HG02943 (cell line): ENCODE measurements at regions not wholly inside any gene's neighbourhood (a gene's known extent, or its start where the extent isn't known, plus 50 kb on each side); places are given as distances from the start of the nearest gene placed in this dataset.
"Not testable (repeated sequence)": the region's sequence is repeated elsewhere in the genome, so short reads cannot be mapped to it uniquely, and the experiment has no call there.

Source experiments
- ATAC-seq: cut with Tn5 transposase; IDR thresholded peaks from one replicate; pipeline ENCODE4 v1.9.1; 2021; ENCODE audit warnings: mild to moderate bottlenecking, low read depth, moderate library complexity; ENCODE audit not compliant: unreplicated experiment

DNA sequence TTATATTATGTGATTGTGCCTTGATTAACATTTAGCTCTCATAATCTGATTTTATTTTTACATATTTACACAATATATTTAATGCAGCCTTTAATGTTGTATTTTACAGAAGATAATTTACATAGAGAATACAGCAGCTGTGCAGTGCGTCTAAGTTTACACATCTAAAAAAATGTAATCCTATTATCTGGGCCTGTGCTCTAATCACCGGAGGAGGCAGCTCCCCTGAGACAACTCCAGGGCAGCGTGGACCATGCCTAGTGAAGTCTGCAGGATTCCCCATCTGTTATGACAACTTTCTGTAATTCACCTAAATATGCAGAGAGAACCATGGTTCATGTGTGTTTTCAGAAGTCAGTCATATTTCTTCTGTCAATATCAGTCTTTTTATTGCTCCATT lies 1149.3 kb downstream of the TMEM121 start:
- ATAC-seq: not testable (repeated sequence)

DNA sequence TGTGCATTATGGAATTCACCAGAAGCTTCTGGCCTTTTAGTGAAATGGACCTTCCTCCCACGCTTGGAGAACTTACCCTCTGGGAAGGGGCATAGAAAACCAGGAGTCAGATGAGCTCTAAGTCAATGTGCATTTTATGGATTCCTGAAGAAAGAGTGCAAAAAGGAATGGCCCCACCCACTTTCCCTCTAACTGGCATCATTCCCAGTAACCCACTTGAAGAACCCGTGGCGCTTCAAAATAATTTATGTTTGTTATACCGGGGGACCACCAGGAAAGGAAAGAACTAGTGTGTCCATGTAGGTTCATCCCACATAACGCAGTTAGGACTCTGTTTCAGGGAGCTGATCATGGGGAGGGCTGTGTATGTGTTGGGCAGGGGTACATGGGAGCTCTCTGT lies 1153.4 kb downstream of the TMEM121 start:
- ATAC-seq: no peak

DNA sequence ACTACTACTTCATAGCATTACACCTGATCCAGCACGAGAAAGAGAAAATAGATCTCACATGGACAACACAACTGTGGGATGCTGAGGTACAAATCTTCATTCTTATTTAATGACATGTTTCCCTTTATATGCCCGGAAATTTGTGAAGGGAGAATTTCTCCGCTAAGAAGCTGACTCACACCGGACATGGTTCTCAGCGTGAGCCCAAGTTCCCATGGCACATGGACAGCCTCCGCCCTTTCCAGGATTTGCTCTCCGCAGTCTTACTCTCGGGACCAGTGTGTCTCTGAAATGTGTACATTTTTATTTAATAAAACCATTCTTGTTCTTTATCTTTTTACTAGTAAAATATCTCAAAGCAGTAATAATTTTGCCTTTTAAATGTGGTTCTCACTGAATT lies 1154.8 kb downstream of the TMEM121 start:
- no peak for ATAC-seq

DNA sequence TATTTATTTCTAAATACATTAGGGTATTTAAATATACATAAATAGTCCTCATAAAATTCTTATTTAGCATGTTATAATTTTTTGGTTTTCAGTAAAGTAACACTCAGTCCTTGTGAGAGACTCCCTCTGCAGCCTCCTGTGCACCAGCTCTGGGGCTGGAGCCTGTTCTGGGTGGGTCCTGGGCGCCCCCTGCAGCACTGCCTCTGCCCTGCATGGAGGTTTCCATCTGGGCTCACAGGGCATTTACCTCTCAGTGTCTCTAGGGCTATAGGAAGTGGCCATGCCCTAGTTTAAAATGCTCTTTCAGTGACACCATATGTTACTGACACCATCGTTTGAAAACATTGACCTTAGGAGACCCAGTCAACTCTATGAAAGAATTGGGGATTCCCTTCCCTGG lies 1155.2 kb downstream of the TMEM121 start:
- no peak for ATAC-seq

DNA sequence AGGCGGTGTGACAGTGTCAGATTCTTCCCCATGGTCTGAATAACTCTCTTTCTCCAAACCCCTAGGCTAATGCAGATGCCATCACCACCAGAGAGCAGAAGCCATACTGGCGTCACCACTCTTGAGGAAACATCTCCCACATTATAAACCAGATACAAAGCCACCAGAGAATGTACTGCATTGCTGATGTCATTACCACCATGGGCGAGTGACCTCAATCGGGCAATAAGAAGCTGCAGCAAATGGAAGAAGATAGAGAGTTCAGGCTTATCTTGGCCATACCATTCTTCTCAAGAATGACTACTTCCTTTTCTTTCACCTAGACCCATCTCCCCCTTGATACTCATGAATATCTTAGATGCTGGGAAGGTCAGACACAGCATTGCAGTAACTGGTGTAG lies 1157.2 kb downstream of the TMEM121 start:
- no peak for ATAC-seq

DNA sequence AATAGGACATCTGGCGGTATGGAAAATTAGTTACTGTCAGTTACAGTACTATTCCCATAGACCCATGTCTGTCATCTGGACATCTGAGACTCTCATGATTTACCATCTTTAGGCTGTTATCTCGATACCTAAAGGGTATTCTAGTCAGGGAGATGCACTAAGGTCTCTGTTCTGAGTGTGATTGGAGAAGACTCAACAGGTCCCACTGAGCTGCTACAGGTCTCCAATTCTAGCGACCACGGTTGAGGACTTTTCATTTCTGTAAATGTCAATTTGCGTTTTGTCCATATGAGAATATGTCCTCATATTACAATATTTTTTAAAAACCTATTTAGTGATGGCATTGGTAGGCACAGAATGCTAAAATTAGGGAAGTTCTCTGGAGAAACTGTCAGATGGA lies 1160.2 kb downstream of the TMEM121 start:
- ATAC-seq: no peak

DNA sequence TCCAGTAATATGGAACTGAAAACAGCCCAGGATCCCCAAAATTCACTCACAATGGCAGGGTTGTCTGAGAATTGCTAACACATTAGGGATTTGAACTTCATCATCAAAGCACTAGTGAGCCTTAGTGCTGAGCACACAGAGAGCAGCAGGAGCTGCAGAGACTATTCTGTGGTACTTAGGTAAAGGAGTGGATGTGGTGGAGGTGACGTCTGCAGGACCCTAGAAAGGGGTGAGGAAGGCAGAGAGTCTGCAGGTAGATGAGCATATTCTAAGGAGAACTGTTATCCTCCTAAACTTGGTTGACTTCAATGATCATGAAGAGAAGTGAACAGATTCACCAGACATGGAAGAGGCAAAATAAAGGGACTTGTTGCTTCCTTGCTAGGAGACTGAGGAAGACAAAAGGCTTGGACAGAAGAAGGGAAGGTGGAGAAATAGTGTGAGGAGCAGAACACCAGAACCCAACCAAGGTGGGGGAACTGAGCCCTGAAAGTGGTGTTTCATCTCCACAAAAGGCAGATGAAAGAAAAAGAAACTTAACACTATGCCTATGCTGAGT lies 1164.0 kb downstream of the TMEM121 start:
- no peak for ATAC-seq

DNA sequence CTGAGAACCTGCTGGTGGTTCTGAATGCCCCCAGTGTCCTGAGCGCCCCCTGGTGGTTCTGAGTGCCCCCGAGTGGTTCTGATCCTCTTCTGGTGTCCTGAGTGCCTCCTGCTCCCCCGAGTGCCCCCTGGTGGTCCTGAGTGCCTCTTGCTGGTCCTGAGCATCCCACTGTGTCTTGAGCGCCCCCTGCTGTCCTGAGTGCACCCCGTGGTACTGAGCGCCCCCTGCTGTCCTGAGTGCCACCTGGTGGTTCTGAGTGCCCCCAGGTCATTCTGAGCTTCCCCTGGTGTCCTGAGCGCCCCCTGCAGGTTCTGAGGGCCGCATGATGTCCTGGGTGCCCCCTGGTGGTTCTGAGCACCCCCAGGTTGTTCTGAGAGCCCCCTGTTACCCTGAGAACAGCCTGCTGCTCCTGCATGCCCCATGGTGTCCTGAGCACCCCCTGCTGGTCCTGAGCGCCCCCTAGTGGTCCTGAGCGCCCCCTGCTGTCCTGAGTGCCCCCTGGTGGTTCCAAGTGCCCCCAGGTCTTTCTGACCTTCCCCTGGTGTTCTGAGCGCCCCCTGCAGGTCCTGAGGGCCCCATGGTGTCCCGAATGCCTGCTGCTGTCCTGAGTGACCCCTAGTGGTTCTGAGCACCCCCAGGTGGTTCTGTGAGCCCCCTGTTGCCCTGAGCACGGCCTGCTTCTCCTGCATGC lies 1165.4 kb downstream of the TMEM121 start:
- ATAC-seq: peak; percentile 67

DNA sequence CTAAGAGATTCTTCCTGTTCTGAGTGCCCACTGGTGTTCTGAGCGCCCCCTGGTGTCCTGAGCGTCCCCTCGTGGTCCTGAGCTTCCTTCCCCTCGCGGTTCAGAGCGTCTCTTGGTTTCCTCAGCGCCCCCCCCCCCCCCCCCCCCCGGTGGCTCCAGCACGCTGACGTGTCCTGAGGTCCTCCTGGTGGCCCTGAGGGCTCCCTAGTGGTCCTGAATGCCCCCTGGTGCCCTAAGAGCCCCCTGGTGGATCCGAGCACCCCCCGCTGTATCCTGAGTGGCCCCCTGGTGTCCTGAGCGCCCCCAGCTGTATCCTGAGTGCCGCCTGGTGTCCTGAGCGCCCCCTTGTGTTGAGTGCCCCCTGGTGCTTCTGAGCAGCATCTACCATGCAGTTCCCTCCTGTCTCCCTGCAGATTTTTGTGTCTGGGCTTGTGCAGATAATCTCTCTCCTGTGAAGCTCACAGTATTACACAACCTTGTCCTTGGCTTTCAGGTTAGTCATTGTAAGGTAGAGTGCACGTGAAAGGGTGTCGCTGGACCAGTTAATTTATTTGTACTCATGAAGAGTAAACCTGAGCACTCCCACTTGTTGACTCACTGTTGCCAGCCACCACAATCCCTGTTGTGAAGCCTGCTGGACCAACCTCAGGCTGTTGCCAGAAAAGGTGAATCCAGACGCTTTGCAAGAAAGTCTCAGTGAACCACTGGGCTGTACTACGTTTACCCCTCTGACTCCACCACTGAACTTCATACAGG lies 1168.4 kb downstream of the TMEM121 start:
- ATAC-seq: no peak

DNA sequence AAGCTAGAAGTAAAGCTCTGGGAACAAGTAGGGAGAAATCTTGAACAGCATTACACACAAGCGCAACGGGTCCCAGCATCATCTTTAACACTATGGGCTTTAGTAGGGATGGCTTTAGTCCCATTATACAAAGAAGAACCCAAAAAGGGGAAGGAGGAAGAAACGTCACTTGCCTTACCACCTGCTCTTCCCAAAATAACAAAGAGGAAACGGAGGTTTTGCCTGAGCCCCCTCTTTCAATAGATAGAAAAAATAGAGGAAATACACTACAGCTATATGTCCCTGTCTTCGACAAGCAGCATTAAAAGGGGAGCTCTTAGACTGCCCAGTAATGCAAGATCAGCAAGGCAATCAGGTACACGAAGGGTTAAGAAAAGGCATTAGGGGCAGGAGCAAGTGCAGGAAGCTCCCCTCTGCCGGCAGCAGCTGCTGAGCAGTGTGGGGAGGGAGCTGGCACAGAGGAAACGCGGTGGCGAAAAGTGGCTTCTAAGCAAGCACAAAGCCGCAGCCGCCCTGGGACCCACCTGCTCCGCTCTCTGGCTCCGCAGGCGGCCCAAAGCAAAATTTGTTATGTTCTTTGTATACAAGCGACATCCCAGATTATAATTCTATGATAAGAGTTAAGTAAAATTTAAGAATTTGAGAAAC lies 1172.4 kb downstream of the TMEM121 start:
- not testable (repeated sequence) for ATAC-seq

DNA sequence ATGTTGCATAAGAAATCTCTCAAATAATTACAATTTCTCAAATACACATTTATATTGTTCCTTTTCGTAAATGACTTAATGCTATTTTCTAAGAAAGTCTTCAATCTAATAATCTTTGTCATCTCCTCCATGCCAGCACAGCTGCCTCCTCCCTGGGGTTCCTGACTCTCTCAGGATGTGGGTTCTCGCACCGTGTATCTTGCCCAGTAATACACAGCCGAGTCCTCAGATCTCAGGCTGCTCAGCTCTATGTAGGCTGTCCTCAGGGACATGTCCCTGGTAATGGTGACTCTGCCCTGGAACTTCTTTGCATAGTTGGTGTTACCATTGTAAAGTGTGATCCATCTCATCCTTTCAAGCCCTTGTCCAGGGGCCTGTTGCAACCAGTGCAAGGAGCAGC lies 1177.3 kb downstream of the TMEM121 start:
- not testable (repeated sequence) for ATAC-seq

DNA sequence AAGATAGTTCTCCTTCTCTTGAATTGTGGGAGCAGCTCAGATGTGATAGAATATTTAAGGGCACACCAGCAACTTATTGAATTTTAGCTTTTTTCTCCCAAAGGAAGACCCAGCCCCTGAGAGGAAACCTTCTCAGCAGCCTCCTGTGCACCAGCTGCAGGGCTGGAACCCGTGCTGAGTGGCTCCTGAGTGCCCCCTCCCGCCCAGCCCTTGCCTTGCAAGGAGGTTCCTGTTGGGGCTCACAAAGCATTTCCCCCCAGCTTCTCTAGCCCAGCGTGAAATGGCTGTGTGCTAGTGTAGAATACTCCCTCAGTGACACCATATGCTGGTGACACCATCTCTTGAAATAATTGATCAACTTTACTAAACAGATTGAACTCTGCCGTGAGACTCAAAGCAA lies 1180.1 kb downstream of the TMEM121 start:
- not testable (repeated sequence) for ATAC-seq

DNA sequence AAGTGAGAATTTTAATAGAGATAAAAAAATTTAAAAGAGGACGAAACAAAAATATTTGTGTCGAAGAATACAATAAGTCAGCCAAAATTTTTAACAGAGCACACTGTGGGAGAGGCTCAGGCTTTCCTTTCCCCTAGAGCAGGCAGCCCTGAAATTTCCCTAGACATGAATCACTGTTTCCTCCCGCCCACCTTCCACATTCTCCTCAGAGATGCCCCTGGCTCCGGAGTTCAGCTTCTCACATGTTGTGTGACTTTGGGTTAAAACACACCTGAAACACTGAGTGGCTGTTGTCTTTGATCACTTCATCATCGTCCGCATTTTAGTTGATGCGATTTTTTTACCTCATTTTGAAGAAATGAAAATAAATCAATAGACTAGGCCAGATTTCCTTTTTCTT lies 1183.8 kb downstream of the TMEM121 start:
- not testable (repeated sequence) for ATAC-seq

DNA sequence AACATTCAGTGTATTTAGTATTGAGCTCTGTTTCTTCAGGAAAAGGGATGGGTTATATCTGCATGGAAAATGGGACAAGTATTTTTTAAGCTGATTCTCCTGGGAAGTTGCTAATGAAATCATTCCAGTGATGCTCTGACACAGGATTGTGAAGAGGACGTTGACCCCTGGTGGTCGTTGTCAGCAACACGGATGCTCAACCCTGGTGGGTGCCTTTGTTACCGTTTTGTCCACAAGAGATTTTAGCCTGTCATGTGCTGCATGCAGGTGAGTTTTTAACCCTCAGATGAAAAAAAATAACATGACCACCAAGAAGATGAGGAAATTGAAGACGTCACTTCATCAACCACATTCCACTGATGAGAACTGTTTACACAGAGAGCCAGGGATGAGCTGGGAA lies 1186.1 kb downstream of the TMEM121 start:
- ATAC-seq: not testable (repeated sequence)

DNA sequence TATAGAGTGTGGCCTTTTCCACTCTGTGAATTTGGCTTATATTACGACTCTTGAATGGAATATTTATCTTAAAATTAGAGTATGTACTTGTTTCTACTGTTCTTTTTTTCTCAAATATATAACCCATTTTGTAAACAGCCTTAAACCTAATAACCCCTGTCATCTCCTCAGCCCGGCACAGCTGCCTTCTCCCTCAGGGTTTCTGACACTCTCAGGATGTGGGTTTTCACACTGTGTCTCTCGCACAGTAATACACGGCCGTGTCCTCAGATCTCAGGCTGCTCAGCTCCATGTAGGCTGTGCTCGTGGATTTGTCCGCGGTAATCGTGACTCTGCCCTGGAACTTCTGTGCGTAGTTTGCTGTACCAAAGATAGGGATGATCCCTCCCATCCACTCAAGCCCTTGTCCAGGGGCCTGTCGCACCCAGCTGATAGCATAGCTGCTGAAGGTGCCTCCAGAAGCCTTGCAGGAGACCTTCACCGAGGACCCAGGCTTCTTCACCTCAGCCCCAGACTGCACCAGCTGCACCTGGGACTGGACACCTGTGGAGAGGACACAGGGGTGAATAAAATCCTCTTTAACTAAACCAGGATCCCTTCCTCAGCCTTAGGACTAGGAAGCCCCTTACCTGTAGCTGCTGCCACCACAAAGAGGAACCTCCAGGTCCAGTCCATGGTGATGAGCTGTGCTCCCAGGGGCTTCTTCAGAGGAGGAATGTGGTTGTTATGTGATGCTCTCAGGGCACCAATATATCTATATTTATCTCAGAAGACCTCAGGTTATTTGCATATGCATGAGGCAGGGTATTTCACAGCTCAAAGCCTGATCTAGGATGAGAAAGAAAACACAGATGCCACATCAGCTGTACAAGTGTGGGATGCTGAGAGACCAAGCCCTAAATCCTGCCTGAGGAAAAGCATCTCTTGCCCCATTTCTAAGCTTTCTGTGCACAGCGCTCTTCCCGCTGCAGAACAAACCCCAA lies 1188.4 kb downstream of the TMEM121 start:
- ATAC-seq: not testable (repeated sequence)

DNA sequence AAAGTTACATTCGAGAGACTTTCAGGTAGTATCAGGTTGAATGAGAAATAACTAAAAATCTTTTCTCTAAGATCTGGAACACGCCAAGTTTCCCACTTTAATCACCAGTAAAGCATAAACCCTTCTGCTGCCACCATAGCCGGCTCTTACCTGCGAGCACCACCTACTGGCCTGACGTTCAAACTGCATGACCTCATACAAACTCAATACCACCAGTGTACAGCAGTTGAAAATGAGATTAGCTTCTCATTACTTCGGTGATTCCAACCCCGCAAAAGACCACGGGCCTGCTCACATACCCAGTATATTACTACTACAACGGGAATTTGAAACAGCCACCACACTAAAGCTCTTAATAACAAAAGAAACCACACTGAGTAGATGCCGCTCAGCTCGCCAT lies 1191.2 kb downstream of the TMEM121 start:
- ATAC-seq: not testable (repeated sequence)

DNA sequence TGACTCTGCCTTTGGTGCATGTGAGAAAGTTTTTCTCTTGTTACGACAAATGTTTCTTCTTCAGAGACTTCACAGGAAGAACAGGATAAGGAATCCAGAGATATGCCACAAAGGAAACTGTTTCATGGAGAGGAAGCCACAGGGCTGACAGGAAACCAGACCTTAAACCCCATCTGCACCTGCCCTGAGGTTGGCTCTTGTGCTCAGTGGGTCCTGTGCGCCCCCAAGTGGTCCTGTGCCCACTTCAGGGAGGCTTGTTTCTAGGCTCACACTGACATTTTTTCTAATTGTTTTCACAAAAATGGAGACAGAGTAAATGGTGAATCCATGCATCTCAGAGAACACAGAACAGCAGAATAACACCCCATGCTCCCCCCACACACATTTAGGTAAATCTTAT lies 1193.5 kb downstream of the TMEM121 start:
- not testable (repeated sequence) for ATAC-seq

DNA sequence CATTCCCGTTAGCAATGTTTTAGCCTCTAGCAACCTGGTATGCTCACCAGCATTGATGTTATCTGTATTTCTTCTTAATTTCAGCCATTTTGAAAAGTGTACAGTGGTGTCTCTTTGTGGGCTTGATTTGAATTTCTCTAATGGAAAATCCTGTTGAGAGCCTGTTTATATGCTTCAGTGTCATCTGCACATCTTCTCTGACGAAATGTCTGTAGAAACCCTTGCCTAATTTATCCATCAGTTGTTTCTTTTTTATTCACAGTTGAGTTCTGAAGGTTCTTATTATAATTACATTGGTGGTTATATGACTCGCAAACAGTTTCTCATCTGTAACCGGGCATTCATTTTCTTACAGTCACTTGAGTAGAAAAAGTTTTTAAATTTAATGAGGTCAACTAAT lies 1195.5 kb downstream of the TMEM121 start:
- ATAC-seq: not testable (repeated sequence)

DNA sequence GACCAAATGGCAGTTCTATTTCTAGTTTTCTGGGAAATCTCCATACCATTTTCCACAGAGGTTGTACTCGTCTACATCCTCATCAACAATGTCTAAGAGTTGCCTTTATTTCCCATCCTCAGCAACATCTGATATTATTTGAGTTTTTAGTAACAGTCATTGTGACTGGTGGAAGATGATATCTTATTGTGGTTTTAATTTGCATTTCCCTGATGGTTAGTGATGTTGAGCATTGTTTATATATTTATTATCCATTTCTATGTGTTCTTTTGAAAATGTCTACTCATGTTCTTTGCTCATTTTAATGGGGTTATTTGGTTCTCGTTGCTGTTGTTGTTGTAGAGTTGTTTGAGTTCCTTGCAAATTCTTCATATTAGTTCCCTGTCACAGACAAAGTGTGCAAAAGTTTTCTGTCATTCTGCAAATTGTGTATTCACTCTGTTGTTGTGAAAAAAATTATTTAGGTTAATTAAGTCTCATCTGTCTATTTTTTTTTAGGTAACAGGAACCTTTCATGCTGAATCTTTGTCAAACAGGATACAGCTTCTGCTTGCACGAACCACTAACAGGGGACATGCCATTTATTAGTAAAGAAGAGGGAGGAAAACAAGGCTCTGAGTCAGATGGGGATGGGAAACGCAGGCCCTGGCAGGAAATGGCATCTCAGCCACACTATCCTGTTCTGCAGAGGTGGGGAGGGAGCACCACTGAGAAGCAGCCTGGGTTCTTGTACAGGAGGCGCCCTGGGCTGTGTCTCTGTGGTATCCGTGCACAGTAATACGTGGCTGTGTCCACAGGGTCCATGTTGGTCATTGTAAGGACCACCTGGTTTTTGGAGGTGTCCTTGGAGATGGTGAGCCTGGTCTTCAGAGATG lies 1196.7 kb downstream of the TMEM121 start:
- not testable (repeated sequence) for ATAC-seq
